GM12878 (cell line): ENCODE measurements at regions not wholly inside any gene's neighbourhood (a gene's known extent, or its start where the extent isn't known, plus 50 kb on each side); places are given as distances from the start of the nearest gene placed in this dataset.
"Not testable (repeated sequence)": the region's sequence is repeated elsewhere in the genome, so short reads cannot be mapped to it uniquely, and the experiment has no call there.

ENCODE experiments used
- ATAC-seq: fragments of 200-7000 bp; cut with Tn5 transposase; 3 replicates; pipeline ENCODE4 v1.9.1; 2020; ENCODE audit warnings: mild to moderate bottlenecking, moderate library complexity
- BruUV-seq: library from RNA; stranded (reverse); fragments of 400-500 nt; replicated peaks from 2 replicates; lab custom pipeline; 2021; lab: Mats Ljungman, UMichigan
- CTCF ChIA-PET: fragments of 300-600 bp; sonication (Branson Sonifier 250); formaldehyde crosslinking; extraction: SDS; loops from one replicate; lab custom pipeline; 2021; ENCODE audit warnings: inconsistent platforms; lab: Yijun Ruan, JAX
- POLR2A ChIA-PET: fragments of 350-600 bp; formaldehyde crosslinking; extraction: SDS; loops from one replicate; lab custom pipeline; 2021; ENCODE audit warnings: inconsistent platforms; lab: Charles Lee
- RAD21 ChIA-PET: fragments of 300-600 bp; sonication (Branson Sonifier 250); formaldehyde crosslinking; loops from one replicate; lab custom pipeline; 2023; ENCODE audit warnings: antibody characterized with exemption; ENCODE audit not compliant: unreplicated experiment; lab: Charles Lee
- SMC1A ChIA-PET: fragments of 300-600 bp; sonication (Branson Sonifier 250); formaldehyde crosslinking; loops from one replicate; lab custom pipeline; 2023; ENCODE audit not compliant: unreplicated experiment, uncharacterized antibody; lab: Charles Lee
- DNase-seq: peaks from one replicate; pipeline ENCODE4 v3.0.0-alpha.2; 2011; ENCODE audit warnings: low read depth, low spot score
- FAIRE-seq: peaks from 3 replicates; lab custom pipeline; 2011; peaks lifted over from hg19 to GRCh38; lab: Jason Lieb, UNC
- H2AFZ ChIP-seq: 2 replicates; pipeline ENCODE4 v1.6.0; 2011; ENCODE audit warnings: low read depth, low read length, control low read depth; ENCODE audit not compliant: control insufficient read depth
- H3K27ac ChIP-seq: 2 replicates; pipeline ENCODE4 v1.5.1; 2011; ENCODE audit warnings: control low read depth; ENCODE audit not compliant: control insufficient read depth, insufficient read depth
- H3K27me3 ChIP-seq, 2 experiments: replicated peaks in 1 of 2; 2 replicates each; pipeline versions ENCODE4 v1.6.0 to v1.6.1; 2011; ENCODE audit warnings: low read length in 1 of 2; ENCODE audit not compliant: control insufficient read depth in 2 of 2, insufficient read depth in 2 of 2
- H3K36me3 ChIP-seq, 2 experiments: 2 replicates each; pipeline ENCODE4 v1.5.1; 2011; ENCODE audit warnings: low read length in 1 of 2; ENCODE audit not compliant: control insufficient read depth in 2 of 2, insufficient read depth in 2 of 2
- H3K4me1 ChIP-seq: 2 replicates; pipeline ENCODE4 v1.6.1; 2011; ENCODE audit warnings: mild to moderate bottlenecking, low read length, moderate library complexity, mixed read lengths; ENCODE audit not compliant: control insufficient read depth, insufficient read depth
- H3K4me2 ChIP-seq: 2 replicates; pipeline ENCODE4 v1.6.0; 2011; ENCODE audit warnings: control low read depth; ENCODE audit not compliant: control insufficient read depth, insufficient read depth
- H3K4me3 ChIP-seq: fragments of 200-600 bp; sonication (generic); 2 replicates; pipeline ENCODE4 v1.5.1; 2016
- H3K79me2 ChIP-seq: 2 replicates; pipeline ENCODE4 v1.6.0; 2011; ENCODE audit warnings: low read length; ENCODE audit not compliant: control insufficient read depth, insufficient read depth
- H3K9ac ChIP-seq: 2 replicates; pipeline ENCODE4 v1.8.0; 2011; ENCODE audit warnings: low read length, control low read depth, mixed read lengths; ENCODE audit not compliant: control insufficient read depth, insufficient read depth
- H3K9me3 ChIP-seq: replicated peaks from 3 replicates; pipeline ENCODE4 v1.5.1; 2011; ENCODE audit warnings: mild to moderate bottlenecking, low read length; ENCODE audit not compliant: control insufficient read depth, insufficient read depth
- H4K20me1 ChIP-seq: 2 replicates; pipeline ENCODE4 v1.6.0; 2011; ENCODE audit not compliant: control insufficient read depth, insufficient read depth
- NFYB ChIP-seq: IDR thresholded peaks from 2 replicates; pipeline ENCODE4 v1.6.1; 2011; ENCODE audit warnings: low read depth, mild to moderate bottlenecking, low read length, improper control_type of control experiment, moderate library complexity; ENCODE audit not compliant: insufficient read depth
- NR2C1 ChIP-seq: fragments of 450-650 bp; IDR thresholded peaks from 2 replicates; pipeline ENCODE4 v1.6.1; 2017; ENCODE audit warnings: antibody characterized with exemption, mild to moderate bottlenecking, moderate library complexity
- PBX3 ChIP-seq: IDR thresholded peaks from 2 replicates; pipeline ENCODE4 v1.6.1; 2011; ENCODE audit warnings: mild to moderate bottlenecking, low read depth, low read length, moderate library complexity; ENCODE audit not compliant: insufficient replicate concordance
- POLR2AphosphoS2 ChIP-seq: IDR thresholded peaks from 2 replicates; pipeline ENCODE4 v1.6.1; 2011; ENCODE audit warnings: low read depth, mild to moderate bottlenecking, low read length, improper control_type of control experiment, moderate library complexity
- POLR2AphosphoS5 ChIP-seq: IDR thresholded peaks from 2 replicates; pipeline ENCODE4 v1.6.1; 2011; ENCODE audit warnings: mild to moderate bottlenecking, low read length, inconsistent platforms
- WGBS: methylation state at CpG from one replicate; pipeline ENCODE4 v1.1.6; 2016; ENCODE audit warnings: low lambda C conversion rate; ENCODE audit not compliant: insufficient replicate concordance, insufficient coverage; ENCODE audit errors: missing lambda C conversion rate; 5-methylcytosine and 5-hydroxymethylcytosine counted together
- in situ Hi-C: fragments of 300-500 bp; cut with MboI; formaldehyde crosslinking; loops from 9 replicates; pipeline ENCODE4 v1.14.3; 2018; ENCODE audit warnings: mixed read lengths
- intact Hi-C: fragments of 100-400 bp; cut with micrococcal nuclease; formaldehyde crosslinking; loops from one replicate; pipeline ENCODE4 v1.14.2; 2022; ENCODE audit not compliant: unreplicated experiment

- ChIA-PET SMC1A (interaction anchor here (0.6 to 1.3 kb wide), 3 partner anchors 88 to 632 kb away, joined by 3 to 4 read pairs (median 3); no protein-coding TSS in a partner anchor), POLR2A (no interaction called here), RAD21 (no interaction called here), CTCF (interaction anchor here (1.1 to 1.3 kb wide), 2 partner anchors 9 to 38 kb away, joined by 4 read pairs; no protein-coding TSS in a partner anchor)
- DNase-seq: no peak
- H3K27ac ChIP-seq: no peak overlapping the region
- 0% methylated on average over 1 of the region's 1 CpG for WGBS
- H3K9me3 ChIP-seq: no peaks in the 10 kb centered on the region
- no peaks in the 10 kb centered on the region for H3K27me3 ChIP-seq
- peak; percentile 27; the same call in 1 of the 3 replicates for ATAC-seq
- intact Hi-C loops: no loop called here
- no TSS peak for BruUV-seq
- H3K4me1 ChIP-seq: no peaks in the 10 kb centered on the region
- no peak overlapping the region for H3K4me2 ChIP-seq
- no peak overlapping the region for H2AFZ ChIP-seq
- no peaks in the 10 kb centered on the region for H3K79me2 ChIP-seq
- in situ Hi-C loops: no loop called here
- no peak overlapping the region for H3K4me3 ChIP-seq
- no peaks in the 10 kb centered on the region for H4K20me1 ChIP-seq
- no peak for FAIRE-seq
- H3K36me3 ChIP-seq: no peaks in the 10 kb centered on the region
- TF ChIP-seq NFYB (0 out of 2 replicates have a peak, but pooled peaks have one; percentile 32), POLR2AphosphoS2 (no peak), PBX3 (no peak), NR2C1 (no peak), POLR2AphosphoS5 (no peak)
- H3K9ac ChIP-seq: no peak overlapping the region
Observed at GRCh38 chr1:165965857-165966256, 138.4 kb downstream of the UCK2 start.

- H3K4me2 ChIP-seq, DNase-seq, ATAC-seq, H2AFZ ChIP-seq, H3K36me3 ChIP-seq, RAD21 ChIA-PET, SMC1A ChIA-PET, BruUV-seq, H3K4me1 ChIP-seq, POLR2A ChIA-PET, H3K27me3 ChIP-seq, in situ Hi-C loops, H3K9ac ChIP-seq, H3K27ac ChIP-seq, H3K4me3 ChIP-seq, intact Hi-C loops, H3K9me3 ChIP-seq, H4K20me1 ChIP-seq, FAIRE-seq, H3K79me2 ChIP-seq: not testable (repeated sequence)
- 39% methylated on average over 4 of the region's 4 CpGs for WGBS
- CTCF ChIA-PET: interaction anchor here (2.0 kb wide), 1 partner anchor 40 kb away, joined by 6 read pairs; no protein-coding TSS in a partner anchor
Observed at GRCh38 chr1:165969366-165969765, 142.0 kb downstream of the UCK2 start.
